Adrenal gland (tissue), 9 donors: ENCODE measurements at regions not wholly inside any gene's neighbourhood (a gene's known extent, or its start where the extent isn't known, plus 50 kb on each side); places are given as distances from the start of the nearest gene placed in this dataset.

ENCODE experiments used
- DNase-seq, 7 donors: peaks; one replicate each; pipeline ENCODE4 v3.0.0-alpha.2; 2019 to 2020
- H3K27ac ChIP-seq, 5 donors: fragments of 200-600 bp; sonication (generic) in 4 of 5; 1 replicate in 3 of 5; 2 replicates in 2 of 5; pipeline versions ENCODE4 v1.5.1 to v1.8.0; 2016 to 2020; ENCODE audit warnings: mild to moderate bottlenecking in 1 of 5
- H3K27me3 ChIP-seq: fragments of 200-600 bp; 2 replicates; pipeline ENCODE4 v1.8.0; 2021
- H3K36me3 ChIP-seq, 2 donors: fragments of 200-600 bp; replicated peaks in 1 of 2; 1 replicate in 1 of 2; 2 replicates in 1 of 2; pipeline versions ENCODE4 v1.5.1 to v1.8.0; 2018 to 2022
- H3K4me1 ChIP-seq, 2 donors: fragments of 200-600 bp; replicated peaks in 1 of 2; 1 replicate in 1 of 2; 2 replicates in 1 of 2; pipeline versions ENCODE4 v1.5.1 to v1.8.0; 2018 to 2021
- H3K4me3 ChIP-seq, 4 donors: fragments of 200-600 bp; sonication (generic) in 3 of 4; one replicate each; pipeline ENCODE4 v1.5.1; 2016 to 2018
- H3K9me3 ChIP-seq, 3 donors: fragments of 200-600 bp; sonication (generic) in 1 of 3; replicated peaks in 1 of 3; 1 replicate in 2 of 3; 2 replicates in 1 of 3; pipeline versions ENCODE4 v1.5.1 to v1.8.0; 2016 to 2021
- CTCF ChIP-seq, 6 experiments: fragments of 450-650 bp in 4 of 6; fragments of 200-600 bp in 2 of 6; sonication (generic) in 1 of 6; IDR thresholded peaks; 1 replicate in 5 of 6; 2 replicates in 1 of 6; pipeline versions ENCODE4 v1.5.1 to v1.8.0; 2016 to 2021; ENCODE audit warnings: antibody characterized with exemption in 6 of 6, mild to moderate bottlenecking in 2 of 6, moderate library complexity in 1 of 6
- POLR2A ChIP-seq, 2 donors: fragments of 450-650 bp; IDR thresholded peaks; one replicate each; pipeline ENCODE4 v1.6.1; 2017; ENCODE audit warnings: antibody characterized with exemption in 2 of 2, mild to moderate bottlenecking in 2 of 2, moderate library complexity in 1 of 2
- WGBS, 4 donors: extraction: QIAGEN DNeasy Blood & Tissue Kit in 2 of 4; methylation state at CpG; one replicate each; pipeline versions ENCODE4 v1.1.5 to v1.1.7; 2013 to 2017; 5-methylcytosine and 5-hydroxymethylcytosine counted together
- intact Hi-C, 2 donors: fragments of 100-400 bp; cut with DNase I; formaldehyde crosslinking; loops; one replicate each; pipeline versions ENCODE4 v1.14.1 to v1.15.0; 2022 to 2023
- donor health status: healthy with polysubstance abuse.
- donor health status: Bipolar disorder and iron deficiency.
- donor health status: DM: yes; HTN: yes; CAD: no.
- donor health status: DM: no; HTN: no; CAD: no.
- donor health status: DM: no; HTN: no; CAD: no.

- Histone ChIP-seq H3K27me3 (no peaks in the 10 kb centered on the region), H3K36me3 (no peaks in the 10 kb centered on the region), H3K4me3 (no peak overlapping the region), H3K4me1 (no peaks in the 10 kb centered on the region), H3K27ac (no peak overlapping the region), H3K9me3 (no peaks in the 10 kb centered on the region)
- 83 to 91% (median 86%) methylated on average over 9 of the region's 9 CpGs for WGBS, 4 donors
- intact Hi-C loops = loop anchor here (10.0 kb wide), 1 partner anchor 449 kb away; no protein-coding TSS in a partner anchor
- no peak for DNase-seq
- no peak for TF ChIP-seq POLR2A (IDR thresholded peaks at IDR 0.05)
- TF ChIP-seq CTCF (IDR thresholded peaks at IDR 0.05) = no peak
These were observed 71.3 kb upstream of the LRRC8B start for GRCh38 chr1:89453123-89453972.

GRCh38 chr1:89454845-89455521, 69.6 kb upstream of the LRRC8B start:
- Histone ChIP-seq H3K27ac (no peak overlapping the region), H3K4me3 (no peak overlapping the region), H3K4me1 (no peaks in the 10 kb centered on the region), H3K36me3 (no peaks in the 10 kb centered on the region), H3K9me3 (no peaks in the 10 kb centered on the region), H3K27me3 (no peaks in the 10 kb centered on the region)
- intact Hi-C loops = loop anchor here (10.0 kb wide), 1 partner anchor 450 kb away; no protein-coding TSS in a partner anchor
- TF ChIP-seq CTCF (IDR thresholded peaks at IDR 0.05) = peak; percentile 56 to 88 (median 82)
- no peak for TF ChIP-seq POLR2A (IDR thresholded peaks at IDR 0.05)
- peak in 6 of 7 donors; percentile 22 to 74 (median 56) for DNase-seq
- 25 to 36% (median 32%) methylated on average over 7 of the region's 7 CpGs for WGBS, 4 donors

- TF ChIP-seq POLR2A (IDR thresholded peaks at IDR 0.05) (no peak), CTCF (IDR thresholded peaks at IDR 0.05) (no peak)
- intact Hi-C loops = loop anchor here (10.0 kb wide), 1 partner anchor 452 kb away; no protein-coding TSS in a partner anchor
- Histone ChIP-seq H3K4me3 (no peak overlapping the region), H3K4me1 (no peaks in the 10 kb centered on the region), H3K27me3 (no peaks in the 10 kb centered on the region), H3K27ac (no peak overlapping the region), H3K9me3 (no peaks in the 10 kb centered on the region), H3K36me3 (no peaks in the 10 kb centered on the region)
- DNase-seq = no peak
- 84 to 97% (median 94%) methylated on average over 1 of the region's 1 CpG for WGBS, 4 donors
These were observed 67.6 kb upstream of the LRRC8B start for GRCh38 chr1:89457046-89457445.

- 82 to 98% (median 91%) methylated on average over 2 of the region's 2 CpGs for WGBS, 4 donors
These were observed 65.5 kb upstream of the LRRC8B start for GRCh38 chr1:89459081-89459480.

More at GRCh38 chr1:89459081-89459480, 65.5 kb upstream of the LRRC8B start:
- intact Hi-C loops = loop anchor here (10.0 kb wide), 1 partner anchor 454 kb away; no protein-coding TSS in a partner anchor
- TF ChIP-seq POLR2A (IDR thresholded peaks at IDR 0.05) (no peak), CTCF (IDR thresholded peaks at IDR 0.05) (no peak)
- Histone ChIP-seq H3K9me3 (no peaks in the 10 kb centered on the region), H3K36me3 (no peaks in the 10 kb centered on the region), H3K4me3 (no peak overlapping the region), H3K27me3 (no peaks in the 10 kb centered on the region), H3K27ac (no peak overlapping the region), H3K4me1 (no peaks in the 10 kb centered on the region)
- DNase-seq = no peak
